Neuronal stem cell (in vitro differentiated cells): ENCODE measurements at regions not wholly inside any gene's neighbourhood (a gene's known extent, or its start where the extent isn't known, plus 50 kb on each side); places are given as distances from the start of the nearest gene placed in this dataset.

ENCODE experiments used
- DNase-seq: peaks from one replicate; pipeline ENCODE4 v3.0.0-alpha.2; 2013; ENCODE audit warnings: low spot score
- H2AFZ ChIP-seq: one replicate; pipeline ENCODE4 v1.6.1; 2013; ENCODE audit warnings: mild to moderate bottlenecking, low read length, inconsistent platforms
- H2AK5ac ChIP-seq: 2 replicates; pipeline ENCODE4 v1.6.1; 2013; ENCODE audit warnings: low read depth, mild to moderate bottlenecking, inconsistent platforms, low read length, moderate library complexity, mixed read lengths
- H2BK120ac ChIP-seq: 2 replicates; pipeline ENCODE4 v1.6.1; 2013; ENCODE audit warnings: low read depth, mild to moderate bottlenecking, inconsistent platforms, low read length, moderate library complexity, mixed read lengths
- H2BK12ac ChIP-seq: one replicate; pipeline ENCODE4 v1.6.1; 2013; ENCODE audit warnings: low read length, inconsistent platforms
- H2BK15ac ChIP-seq: 2 replicates; pipeline ENCODE4 v1.6.1; 2013; ENCODE audit warnings: mild to moderate bottlenecking, low read length, inconsistent platforms, mixed read lengths
- H2BK5ac ChIP-seq: one replicate; pipeline ENCODE4 v1.6.1; 2013; ENCODE audit warnings: inconsistent platforms, mild to moderate bottlenecking, low read length, moderate library complexity
- H3K14ac ChIP-seq: one replicate; pipeline ENCODE4 v1.6.1; 2013; ENCODE audit warnings: low read length, inconsistent platforms
- H3K18ac ChIP-seq: 2 replicates; pipeline ENCODE4 v1.6.1; 2013; ENCODE audit warnings: low read length, inconsistent platforms
- H3K23ac ChIP-seq: 2 replicates; pipeline ENCODE4 v1.6.1; 2013; ENCODE audit warnings: low read depth, mild to moderate bottlenecking, mixed read lengths, low read length, inconsistent platforms; ENCODE audit not compliant: poor library complexity
- H3K27ac ChIP-seq: replicated peaks from 3 replicates; pipeline ENCODE4 v1.5.1; 2013; ENCODE audit warnings: low read length, inconsistent platforms
- H3K27me3 ChIP-seq, 3 experiments: 2 replicates each; pipeline ENCODE4 v1.6.1; 2013; ENCODE audit warnings: low read length in 3 of 3, mild to moderate bottlenecking in 2 of 3, inconsistent platforms in 1 of 3, low read depth in 1 of 3, mixed read lengths in 1 of 3, moderate library complexity in 1 of 3; ENCODE audit not compliant: control insufficient read depth in 3 of 3, insufficient read depth in 3 of 3
- H3K36me3 ChIP-seq, 2 donors: replicated peaks in 1 of 2; 2 replicates each; pipeline ENCODE4 v1.6.1; 2013; ENCODE audit warnings: low read length in 2 of 2; ENCODE audit not compliant: control insufficient read depth in 2 of 2, insufficient read depth in 2 of 2
- H3K4ac ChIP-seq: 2 replicates; pipeline ENCODE4 v1.6.1; 2013; ENCODE audit warnings: inconsistent platforms, mild to moderate bottlenecking, low read length, moderate library complexity
- H3K4me1 ChIP-seq, 2 donors: 1 replicate in 1 of 2; 2 replicates in 1 of 2; pipeline ENCODE4 v1.6.1; 2013; ENCODE audit warnings: low read length in 2 of 2, low read depth in 1 of 2; ENCODE audit not compliant: control insufficient read depth in 2 of 2, insufficient read depth in 1 of 2
- H3K4me2 ChIP-seq: one replicate; pipeline ENCODE4 v1.6.1; 2013; ENCODE audit warnings: mild to moderate bottlenecking, low read length, inconsistent platforms; ENCODE audit not compliant: insufficient read depth, poor library complexity, severe bottlenecking
- H3K4me3 ChIP-seq, 2 donors: 2 replicates each; pipeline ENCODE4 v1.5.1; 2013; ENCODE audit warnings: low read length in 2 of 2, mild to moderate bottlenecking in 2 of 2, inconsistent platforms in 1 of 2, moderate library complexity in 1 of 2
- H3K79me1 ChIP-seq: one replicate; pipeline ENCODE4 v1.6.1; 2013; ENCODE audit warnings: low read depth, mild to moderate bottlenecking, inconsistent platforms, low read length, moderate library complexity
- H3K9ac ChIP-seq: one replicate; pipeline ENCODE4 v1.6.1; 2013; ENCODE audit warnings: mild to moderate bottlenecking, low read depth, low read length, inconsistent platforms; ENCODE audit not compliant: poor library complexity
- H3K9me3 ChIP-seq, 2 donors: replicated peaks in 1 of 2; 2 replicates each; pipeline versions ENCODE3 to v1.6.1; 2013; ENCODE audit warnings: low read length in 2 of 2, mild to moderate bottlenecking in 2 of 2, inconsistent platforms in 1 of 2, low read depth in 1 of 2, mixed read lengths in 1 of 2, moderate library complexity in 1 of 2; ENCODE audit not compliant: control insufficient read depth in 2 of 2, insufficient read depth in 1 of 2
- H4K8ac ChIP-seq: one replicate; pipeline ENCODE4 v1.6.1; 2013; ENCODE audit warnings: low read depth, mild to moderate bottlenecking, inconsistent platforms, low read length, moderate library complexity
- H4K91ac ChIP-seq: one replicate; pipeline ENCODE4 v1.6.1; 2013; ENCODE audit warnings: low read length, low read depth, mild to moderate bottlenecking, inconsistent platforms; ENCODE audit not compliant: poor library complexity
- WGBS, 2 donors: extraction: QIAGEN DNeasy Blood & Tissue Kit; methylation state at CpG; one replicate each; pipeline ENCODE4 v1.1.7; 2013; ENCODE audit warnings: missing lambda C conversion rate in 2 of 2, mixed read lengths in 1 of 2; ENCODE audit not compliant: insufficient read length in 2 of 2, insufficient replicate concordance in 1 of 2; ENCODE audit errors: extremely low coverage in 2 of 2; 5-methylcytosine and 5-hydroxymethylcytosine counted together

GRCh38 chr5:63135291-63135690 is 556.7 kb downstream of the LRRC70 start:
- H2BK15ac ChIP-seq = no peak overlapping the region
- H2BK12ac ChIP-seq = no peak overlapping the region
- H2BK5ac ChIP-seq = no peak overlapping the region
- H2AK5ac ChIP-seq = no peak overlapping the region
- no peak overlapping the region for H3K18ac ChIP-seq
- peaks cover 0 to 2% of the 10 kb centered on the region in 2 donors for H3K4me1 ChIP-seq
- no peak overlapping the region for H3K27ac ChIP-seq
- no peaks in the 10 kb centered on the region for H3K27me3 ChIP-seq
- H3K9ac ChIP-seq = no peak overlapping the region
- no peaks in the 10 kb centered on the region for H3K79me1 ChIP-seq
- no peak overlapping the region for H3K4ac ChIP-seq
- no peaks in the 10 kb centered on the region for H3K36me3 ChIP-seq
- DNase-seq = no peak
- H2BK120ac ChIP-seq = no peak overlapping the region
- H3K4me3 ChIP-seq = no peak overlapping the region
- H3K14ac ChIP-seq = no peak overlapping the region
- no peak overlapping the region for H3K23ac ChIP-seq
- WGBS, 2 donors = no CpG with 5 or more reads among the region's 4 CpGs
- no peak overlapping the region for H4K91ac ChIP-seq
- H4K8ac ChIP-seq = no peak overlapping the region
- no peaks in the 10 kb centered on the region for H3K9me3 ChIP-seq
- no peak overlapping the region for H2AFZ ChIP-seq
- no peak overlapping the region for H3K4me2 ChIP-seq

GRCh38 chr5:63131626-63132285 is 553.1 kb downstream of the LRRC70 start:
- H2BK15ac ChIP-seq = no peak overlapping the region
- H3K36me3 ChIP-seq = no peaks in the 10 kb centered on the region
- H4K91ac ChIP-seq = no peak overlapping the region
- H3K18ac ChIP-seq = no peak overlapping the region
- DNase-seq = no peak
- H2BK12ac ChIP-seq = no peak overlapping the region
- H2AFZ ChIP-seq = no peak overlapping the region
- no peak overlapping the region for H3K4me3 ChIP-seq
- H3K9me3 ChIP-seq = no peaks in the 10 kb centered on the region
- H2BK120ac ChIP-seq = no peak overlapping the region
- H2BK5ac ChIP-seq = no peak overlapping the region
- H2AK5ac ChIP-seq = no peak overlapping the region
- H3K4me2 ChIP-seq = no peak overlapping the region
- H3K27ac ChIP-seq = no peak overlapping the region
- no peak overlapping the region for H4K8ac ChIP-seq
- no peaks in the 10 kb centered on the region for H3K4me1 ChIP-seq
- no peaks in the 10 kb centered on the region for H3K27me3 ChIP-seq
- H3K79me1 ChIP-seq = no peaks in the 10 kb centered on the region
- H3K4ac ChIP-seq = no peak overlapping the region
- H3K9ac ChIP-seq = no peak overlapping the region
- no CpG with 5 or more reads among the region's 3 CpGs for WGBS, 2 donors
- no peak overlapping the region for H3K23ac ChIP-seq
- no peak overlapping the region for H3K14ac ChIP-seq

GRCh38 chr5:63128761-63129160 is 550.1 kb downstream of the LRRC70 start:
- Histone ChIP-seq H3K27me3 (no peaks in the 10 kb centered on the region), H3K79me1 (no peaks in the 10 kb centered on the region), H3K36me3 (no peaks in the 10 kb centered on the region), H3K18ac (no peak overlapping the region), H3K4ac (no peak overlapping the region), H3K9me3 (no peaks in the 10 kb centered on the region), H2BK5ac (no peak overlapping the region), H4K91ac (no peak overlapping the region), H2AK5ac (no peak overlapping the region), H4K8ac (no peak overlapping the region), H2BK120ac (no peak overlapping the region), H2BK12ac (no peak overlapping the region), H3K4me3 (no peak overlapping the region), H3K23ac (no peak overlapping the region), H3K4me1 (no peaks in the 10 kb centered on the region), H3K27ac (no peak overlapping the region), H2AFZ (no peak overlapping the region), H3K9ac (no peak overlapping the region), H3K4me2 (no peak overlapping the region), H3K14ac (no peak overlapping the region), H2BK15ac (no peak overlapping the region)
- DNase-seq = no peak
- WGBS, 2 donors = no CpG with 5 or more reads among the region's 1 CpG

GRCh38 chr5:63128018-63128417 is 549.4 kb downstream of the LRRC70 start:
- WGBS, 2 donors = no CpG with 5 or more reads among the region's 2 CpGs
- no peak overlapping the region for H2AK5ac ChIP-seq
- H3K79me1 ChIP-seq = no peaks in the 10 kb centered on the region
- DNase-seq = no peak
- no peak overlapping the region for H2BK5ac ChIP-seq
- no peak overlapping the region for H2BK15ac ChIP-seq
- no peak overlapping the region for H3K14ac ChIP-seq
- no peak overlapping the region for H2BK12ac ChIP-seq
- no peaks in the 10 kb centered on the region for H3K27me3 ChIP-seq
- no peak overlapping the region for H3K4ac ChIP-seq
- H4K91ac ChIP-seq = no peak overlapping the region
- H3K18ac ChIP-seq = no peak overlapping the region
- H3K9me3 ChIP-seq = no peaks in the 10 kb centered on the region
- H3K27ac ChIP-seq = no peak overlapping the region
- H2BK120ac ChIP-seq = no peak overlapping the region
- H3K23ac ChIP-seq = no peak overlapping the region
- no peak overlapping the region for H3K4me3 ChIP-seq
- no peaks in the 10 kb centered on the region for H3K36me3 ChIP-seq
- no peak overlapping the region for H4K8ac ChIP-seq
- H3K4me1 ChIP-seq = no peaks in the 10 kb centered on the region
- no peak overlapping the region for H3K4me2 ChIP-seq
- H2AFZ ChIP-seq = no peak overlapping the region
- H3K9ac ChIP-seq = no peak overlapping the region
